ENCODE measurements at regions not wholly inside any gene's neighbourhood (a gene's known extent, or its start where the extent isn't known, plus 50 kb on each side); places are given as distances from the start of the nearest gene placed in this dataset.

- no peaks in the 10 kb centered on the region for H3K4me1 Mint-ChIP-seq
- ATAC-seq (ENCODE audit: low read depth), result no peak
- intact Hi-C loops (cut with micrococcal nuclease), result no loop called here
- DNase-seq, result no peak
- TF ChIP-seq CTCF (IDR thresholded peaks at IDR 0.05), result no peak
- H3K4me3 Mint-ChIP-seq, result no peak overlapping the region
- no peak overlapping the region for H3K27ac Mint-ChIP-seq
- no peaks in the 10 kb centered on the region for H3K36me3 Mint-ChIP-seq (ENCODE audit: low read depth)
- POLR2A ChIA-PET, result no interaction called here
- peaks cover 3% of the 10 kb centered on the region for H3K27me3 Mint-ChIP-seq
- CTCF ChIA-PET, result no interaction called here
- H3K9me3 Mint-ChIP-seq, result no peaks in the 10 kb centered on the region
Observed at GRCh38 chr14:97299661-97300060, 502.5 kb downstream of the VRK1 start.

- Mint-ChIP-seq H3K9me3 (no peaks in the 10 kb centered on the region), H3K36me3 (ENCODE audit: low read depth) (no peaks in the 10 kb centered on the region), H3K4me1 (no peaks in the 10 kb centered on the region), H3K27me3 (peaks cover 3% of the 10 kb centered on the region), H3K4me3 (no peak overlapping the region), H3K27ac (no peak overlapping the region)
- ATAC-seq (ENCODE audit: low read depth), result no peak
- POLR2A ChIA-PET, result no interaction called here
- intact Hi-C loops (cut with micrococcal nuclease), result no loop called here
- no peak for TF ChIP-seq CTCF (IDR thresholded peaks at IDR 0.05)
- no peak for DNase-seq
- CTCF ChIA-PET, result no interaction called here
Observed at GRCh38 chr14:97301931-97302559, 504.9 kb downstream of the VRK1 start.

GRCh38 chr14:97306133-97306759 lies 509.1 kb downstream of the VRK1 start:
- DNase-seq (no peak), ATAC-seq (ENCODE audit: low read depth) (no peak)
- Mint-ChIP-seq H3K36me3 (ENCODE audit: low read depth) (no peaks in the 10 kb centered on the region), H3K9me3 (no peaks in the 10 kb centered on the region), H3K4me1 (no peaks in the 10 kb centered on the region), H3K27ac (no peak overlapping the region), H3K4me3 (no peak overlapping the region), H3K27me3 (no peaks in the 10 kb centered on the region)
- TF ChIP-seq CTCF (IDR thresholded peaks at IDR 0.05), result no peak
- ChIA-PET CTCF (no interaction called here), POLR2A (no interaction called here)
- intact Hi-C loops (cut with micrococcal nuclease), result no loop called here

GRCh38 chr14:97306760-97307246 lies 509.6 kb downstream of the VRK1 start:
- no peaks in the 10 kb centered on the region for H3K9me3 Mint-ChIP-seq
- H3K27ac Mint-ChIP-seq, result no peak overlapping the region
- DNase-seq (no peak), ATAC-seq (ENCODE audit: low read depth) (no peak)
- intact Hi-C loops (cut with micrococcal nuclease), result no loop called here
- POLR2A ChIA-PET, result no interaction called here
- no peak overlapping the region for H3K4me3 Mint-ChIP-seq
- no peaks in the 10 kb centered on the region for H3K36me3 Mint-ChIP-seq (ENCODE audit: low read depth)
- H3K4me1 Mint-ChIP-seq, result no peaks in the 10 kb centered on the region
- CTCF ChIA-PET, result no interaction called here
- no peaks in the 10 kb centered on the region for H3K27me3 Mint-ChIP-seq
- TF ChIP-seq CTCF (IDR thresholded peaks at IDR 0.05), result no peak

- H3K27me3 Mint-ChIP-seq, result no peaks in the 10 kb centered on the region
- TF ChIP-seq CTCF (IDR thresholded peaks at IDR 0.05), result no peak
- POLR2A ChIA-PET, result no interaction called here
- ATAC-seq (ENCODE audit: low read depth) (no peak), DNase-seq (no peak)
- no peaks in the 10 kb centered on the region for H3K36me3 Mint-ChIP-seq (ENCODE audit: low read depth)
- CTCF ChIA-PET, result no interaction called here
- no peak overlapping the region for H3K4me3 Mint-ChIP-seq
- no peak overlapping the region for H3K27ac Mint-ChIP-seq
- peaks cover 3% of the 10 kb centered on the region for H3K9me3 Mint-ChIP-seq
- H3K4me1 Mint-ChIP-seq, result no peaks in the 10 kb centered on the region
- intact Hi-C loops (cut with micrococcal nuclease), result no loop called here
Observed at GRCh38 chr14:97311411-97311810, 514.2 kb downstream of the VRK1 start.

Measured in activated B cell treated with CpG ODN at 0.5 μM for 24 hours (primary cell).